PC-3 (cell line): ENCODE measurements at regions not wholly inside any gene's neighbourhood (a gene's known extent, or its start where the extent isn't known, plus 50 kb on each side); places are given as distances from the start of the nearest gene placed in this dataset.

Experiments
- ATAC-seq: fragments of 200-7000 bp; cut with Tn5 transposase; 2 replicates; pipeline ENCODE4 v1.9.1; 2020; ENCODE audit warnings: mild to moderate bottlenecking, moderate library complexity
- BruUV-seq: library from RNA; stranded (reverse); fragments of 400-500 nt; replicated peaks from 2 replicates; lab custom pipeline; 2021; lab: Mats Ljungman, UMichigan
- CTCF ChIA-PET: fragments of 300-600 bp; sonication (Branson Sonifier 250); formaldehyde crosslinking; loops from one replicate; lab custom pipeline; 2022; ENCODE audit warnings: antibody characterized with exemption; lab: Charles Lee
- POLR2A ChIA-PET: fragments of 300-600 bp; sonication (Branson Sonifier 250); formaldehyde crosslinking; loops from one replicate; lab custom pipeline; 2022; ENCODE audit warnings: antibody characterized with exemption; ENCODE audit not compliant: unreplicated experiment; lab: Charles Lee
- DNase-seq: peaks from one replicate; pipeline ENCODE4 v3.0.0-alpha.2; 2015
- H2AFZ ChIP-seq: fragments of 300-600 bp; sonication (generic); 2 replicates; pipeline ENCODE4 v1.6.0; 2016; ENCODE audit warnings: antibody characterized with exemption, low read length
- H3F3A ChIP-seq: fragments of 300-600 bp; sonication (generic); one replicate; pipeline ENCODE4 v1.6.0; 2017; ENCODE audit warnings: antibody characterized with exemption, low read length, control low read depth, mild to moderate bottlenecking; ENCODE audit not compliant: unreplicated experiment
- H3K27ac ChIP-seq: fragments of 300-600 bp; sonication (generic); 2 replicates; pipeline ENCODE4 v1.5.1; 2016; ENCODE audit warnings: mild to moderate bottlenecking, low read length
- H3K27me3 ChIP-seq: fragments of 300-600 bp; sonication (generic); 2 replicates; pipeline ENCODE4 v1.6.1; 2016; ENCODE audit warnings: low read length, mixed read lengths
- H3K36me3 ChIP-seq: fragments of 300-600 bp; sonication (generic); 2 replicates; pipeline ENCODE4 v1.6.1; 2016; ENCODE audit warnings: low read depth, mixed run types, low read length, mixed read lengths
- H3K4me1 ChIP-seq: fragments of 300-600 bp; sonication (generic); 2 replicates; pipeline ENCODE4 v1.5.1; 2016; ENCODE audit warnings: low read length; ENCODE audit not compliant: insufficient read depth
- H3K4me2 ChIP-seq: fragments of 300-600 bp; sonication (generic); 2 replicates; pipeline ENCODE4 v1.6.0; 2016; ENCODE audit warnings: low read length
- H3K4me3 ChIP-seq: fragments of 300-600 bp; sonication (generic); 2 replicates; pipeline ENCODE4 v1.5.1; 2016; ENCODE audit warnings: mild to moderate bottlenecking, low read length, mixed read lengths
- H3K79me2 ChIP-seq: fragments of 300-600 bp; sonication (generic); 2 replicates; pipeline ENCODE4 v1.6.1; 2017; ENCODE audit warnings: low read length, mixed read lengths
- H3K9ac ChIP-seq: fragments of 300-600 bp; sonication (generic); 2 replicates; pipeline ENCODE4 v1.6.0; 2016; ENCODE audit warnings: mild to moderate bottlenecking, low read length
- H3K9me2 ChIP-seq: fragments of 300-600 bp; sonication (generic); replicated peaks from 2 replicates; pipeline ENCODE4 v1.6.1; 2016; ENCODE audit warnings: mixed run types, low read length, mixed read lengths
- H3K9me3 ChIP-seq: fragments of 300-600 bp; sonication (generic); 2 replicates; pipeline ENCODE4 v1.6.1; 2016; ENCODE audit warnings: low read length, mixed read lengths
- H4K20me1 ChIP-seq: fragments of 300-600 bp; sonication (generic); 2 replicates; pipeline ENCODE4 v1.6.1; 2016; ENCODE audit warnings: low read length, mixed read lengths
- EZH2 ChIP-seq: fragments of 300-600 bp; sonication (generic); IDR thresholded peaks from one replicate; pipeline ENCODE4 v1.6.1; 2017; ENCODE audit warnings: antibody characterized with exemption, mild to moderate bottlenecking, low read length; ENCODE audit not compliant: unreplicated experiment
- EZH2phosphoT487 ChIP-seq: fragments of 300-600 bp; sonication (generic); IDR thresholded peaks from 2 replicates; pipeline ENCODE4 v1.6.1; 2018; ENCODE audit warnings: mild to moderate bottlenecking, antibody characterized with exemption, low read length, borderline replicate concordance
- intact Hi-C: fragments of 100-400 bp; cut with micrococcal nuclease; formaldehyde crosslinking; loops from 2 replicates; pipeline ENCODE4 v1.9.0; 2023
- TF ChIP-seq, protein P1 (sequence below): fragments of 300-600 bp; sonication (generic); conservative IDR thresholded peaks from 2 replicates; pipeline ENCODE4 v1.5.1; 2017; ENCODE audit warnings: antibody characterized with exemption, low read depth, mild to moderate bottlenecking, low read length

DNA sequence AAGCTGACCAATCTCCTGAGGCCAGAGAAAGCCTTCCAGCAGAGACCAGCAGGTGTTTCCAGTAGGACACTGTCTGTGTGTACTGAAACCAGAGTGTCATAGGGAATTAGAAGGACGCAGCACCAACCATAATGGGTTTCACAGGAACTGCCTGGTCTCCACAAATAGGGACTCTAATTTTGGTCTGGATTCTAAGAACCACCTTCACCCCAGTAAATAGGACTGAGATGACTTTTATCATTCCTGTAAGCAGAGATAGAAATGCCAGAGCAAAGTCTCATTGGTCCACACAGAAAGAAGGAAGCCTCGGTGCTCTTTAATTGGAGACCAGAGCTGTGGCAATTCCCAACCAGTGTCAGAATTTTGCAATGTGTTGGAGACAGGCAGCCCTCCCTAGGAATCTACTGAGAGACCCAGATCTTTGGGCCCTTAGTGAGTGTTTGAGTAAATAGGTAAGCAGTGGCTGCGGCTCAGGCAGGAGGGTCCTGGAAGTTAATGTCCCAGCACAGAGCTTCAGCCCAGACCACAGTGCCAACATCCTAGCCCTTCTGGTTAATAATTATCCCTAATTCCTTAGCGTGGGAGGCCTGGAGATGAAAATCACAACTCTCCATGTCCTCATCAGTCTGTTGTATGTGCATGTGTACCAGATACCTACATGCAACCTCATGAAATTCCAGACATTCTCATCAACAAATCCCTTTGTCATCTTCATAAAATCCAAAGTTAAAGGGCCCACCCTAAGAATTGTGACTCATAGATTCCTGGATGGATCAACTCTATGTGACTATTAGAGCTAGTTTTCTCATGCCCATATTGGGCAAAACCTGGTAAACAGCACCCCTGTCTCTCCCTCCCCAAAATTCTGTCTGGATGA lies 81.2 kb downstream of the UNC5CL start:
- Histone ChIP-seq H3K27me3 (no peaks in the 10 kb centered on the region), H3F3A (no peaks in the 10 kb centered on the region), H4K20me1 (no peaks in the 10 kb centered on the region), H3K4me3 (no peak overlapping the region), H3K36me3 (no peaks in the 10 kb centered on the region), H3K4me1 (peaks cover 42% of the 10 kb centered on the region), H3K9ac (no peak overlapping the region), H3K9me3 (no peaks in the 10 kb centered on the region), H2AFZ (no peak overlapping the region), H3K9me2 (no peaks in the 10 kb centered on the region), H3K27ac (peak overlapping the region; percentile 51), H3K79me2 (no peaks in the 10 kb centered on the region), H3K4me2 (peak overlapping the region; percentile 7; the same call in 1 of the 2 replicates)
- TF ChIP-seq, protein P1, sequence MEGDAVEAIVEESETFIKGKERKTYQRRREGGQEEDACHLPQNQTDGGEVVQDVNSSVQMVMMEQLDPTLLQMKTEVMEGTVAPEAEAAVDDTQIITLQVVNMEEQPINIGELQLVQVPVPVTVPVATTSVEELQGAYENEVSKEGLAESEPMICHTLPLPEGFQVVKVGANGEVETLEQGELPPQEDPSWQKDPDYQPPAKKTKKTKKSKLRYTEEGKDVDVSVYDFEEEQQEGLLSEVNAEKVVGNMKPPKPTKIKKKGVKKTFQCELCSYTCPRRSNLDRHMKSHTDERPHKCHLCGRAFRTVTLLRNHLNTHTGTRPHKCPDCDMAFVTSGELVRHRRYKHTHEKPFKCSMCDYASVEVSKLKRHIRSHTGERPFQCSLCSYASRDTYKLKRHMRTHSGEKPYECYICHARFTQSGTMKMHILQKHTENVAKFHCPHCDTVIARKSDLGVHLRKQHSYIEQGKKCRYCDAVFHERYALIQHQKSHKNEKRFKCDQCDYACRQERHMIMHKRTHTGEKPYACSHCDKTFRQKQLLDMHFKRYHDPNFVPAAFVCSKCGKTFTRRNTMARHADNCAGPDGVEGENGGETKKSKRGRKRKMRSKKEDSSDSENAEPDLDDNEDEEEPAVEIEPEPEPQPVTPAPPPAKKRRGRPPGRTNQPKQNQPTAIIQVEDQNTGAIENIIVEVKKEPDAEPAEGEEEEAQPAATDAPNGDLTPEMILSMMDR: no peak
- TF ChIP-seq EZH2phosphoT487: no peak
- no peak for TF ChIP-seq EZH2
- ChIA-PET CTCF (interaction anchor here (1.1 kb wide), 1 partner anchor 70 kb away, joined by 6 read pairs; no protein-coding TSS in a partner anchor), POLR2A (interaction anchor here (0.5 to 0.6 kb wide), 3 partner anchors 40 to 114 kb away, joined by 3 to 6 read pairs (median 6); no protein-coding TSS in a partner anchor)
- peak; percentile 54 for ATAC-seq
- intact Hi-C loops: no loop called here
- BruUV-seq: TSS peak; percentile 95
- peak; percentile 88 for DNase-seq

DNA sequence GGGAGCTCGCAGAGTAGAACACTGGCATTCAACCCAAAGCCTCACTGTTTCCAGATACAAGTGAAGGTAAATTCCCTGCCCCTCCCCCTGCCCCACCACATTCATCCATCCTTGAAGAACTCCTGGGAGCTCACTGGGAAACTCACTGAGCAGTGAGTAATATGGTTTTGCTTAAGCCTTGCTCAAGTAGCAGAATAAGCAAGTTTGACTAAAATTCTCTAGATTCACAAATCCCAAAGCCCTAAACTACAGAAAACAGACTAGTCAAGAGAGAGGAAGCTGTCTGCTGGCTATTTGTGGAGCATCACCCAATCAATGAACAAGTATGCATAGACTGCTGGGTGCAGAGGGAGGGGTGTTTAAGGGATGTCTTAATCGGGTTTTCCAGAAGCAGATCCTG lies 82.1 kb downstream of the UNC5CL start:
- peaks cover 39% of the 10 kb centered on the region for H3K4me1 ChIP-seq

More for the DNA sequence above, 82.1 kb downstream of the UNC5CL start:
- ChIA-PET POLR2A (no interaction called here), CTCF (no interaction called here)
- Histone ChIP-seq H2AFZ (no peak overlapping the region), H3K79me2 (no peaks in the 10 kb centered on the region), H3K4me2 (no peak overlapping the region), H4K20me1 (no peaks in the 10 kb centered on the region), H3K9me2 (no peaks in the 10 kb centered on the region), H3K9ac (no peak overlapping the region), H3K9me3 (no peaks in the 10 kb centered on the region), H3K4me3 (no peak overlapping the region), H3K27ac (no peak overlapping the region), H3K27me3 (no peaks in the 10 kb centered on the region), H3K36me3 (no peaks in the 10 kb centered on the region), H3F3A (no peaks in the 10 kb centered on the region)
- intact Hi-C loops: no loop called here
- TF ChIP-seq, protein P1: no peak
- TF ChIP-seq EZH2 (no peak), EZH2phosphoT487 (no peak)
- no peak for DNase-seq
- no peak for ATAC-seq
- BruUV-seq: no TSS peak
